ENCODE measurements at regions not wholly inside any gene's neighbourhood (a gene's known extent, or its start where the extent isn't known, plus 50 kb on each side); places are given as distances from the start of the nearest gene placed in this dataset.

- no peaks in the 10 kb centered on the region for H3K27me3 ChIP-seq
- DNase-seq = no peak
- no peak for TF ChIP-seq POLR2A (IDR thresholded peaks at IDR 0.05)
- TF ChIP-seq CTCF (IDR thresholded peaks at IDR 0.05) = no peak
- H3K36me3 ChIP-seq = no peaks in the 10 kb centered on the region
- no peaks in the 10 kb centered on the region for H3K9me3 ChIP-seq
- H3K4me1 ChIP-seq = no peaks in the 10 kb centered on the region
- H3K4me3 ChIP-seq = no peak overlapping the region
- intact Hi-C loops (cut with DNase I; ENCODE audit: low total_unique reads) = no loop called here
- H3K27ac ChIP-seq = no peak overlapping the region
Observed at GRCh38 chr10:108167766-108168165, 1003.3 kb upstream of the SORCS1 start.

GRCh38 chr10:108166401-108166800, 1001.9 kb upstream of the SORCS1 start:
- no peaks in the 10 kb centered on the region for H3K4me1 ChIP-seq
- H3K27me3 ChIP-seq = no peaks in the 10 kb centered on the region
- H3K36me3 ChIP-seq = no peaks in the 10 kb centered on the region
- H3K9me3 ChIP-seq = no peaks in the 10 kb centered on the region
- intact Hi-C loops (cut with DNase I; ENCODE audit: low total_unique reads) = no loop called here
- H3K27ac ChIP-seq = no peak overlapping the region
- no peak for DNase-seq
- no peak overlapping the region for H3K4me3 ChIP-seq
- TF ChIP-seq POLR2A (IDR thresholded peaks at IDR 0.05) (no peak), CTCF (IDR thresholded peaks at IDR 0.05) (no peak)

DNA sequence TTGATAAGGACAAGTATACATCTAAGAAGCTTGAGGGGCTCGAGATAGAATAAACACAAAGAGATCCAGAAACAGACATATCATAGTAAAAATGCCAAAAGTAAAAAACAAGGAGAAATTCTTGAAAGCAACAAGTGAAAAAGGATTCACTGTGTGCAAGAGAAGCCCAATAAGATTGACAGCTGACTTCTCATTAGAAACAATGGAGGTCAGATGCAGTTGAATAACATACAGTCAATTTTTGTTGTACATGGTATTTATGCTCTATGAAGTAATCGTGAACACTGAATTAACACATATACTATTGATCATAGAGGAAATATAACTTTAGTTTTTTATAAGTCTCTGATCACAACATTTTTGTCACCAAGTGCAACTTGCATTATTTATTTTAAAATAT, 982.8 kb upstream of the SORCS1 start:
- no peak for TF ChIP-seq POLR2A (IDR thresholded peaks at IDR 0.05)
- TF ChIP-seq CTCF (IDR thresholded peaks at IDR 0.05) = no peak
- Histone ChIP-seq H3K4me1 (no peaks in the 10 kb centered on the region), H3K36me3 (no peaks in the 10 kb centered on the region), H3K4me3 (no peak overlapping the region), H3K27ac (no peak overlapping the region), H3K27me3 (no peaks in the 10 kb centered on the region), H3K9me3 (no peaks in the 10 kb centered on the region)
- intact Hi-C loops (cut with DNase I; ENCODE audit: low total_unique reads) = no loop called here
- no peak for DNase-seq

DNA sequence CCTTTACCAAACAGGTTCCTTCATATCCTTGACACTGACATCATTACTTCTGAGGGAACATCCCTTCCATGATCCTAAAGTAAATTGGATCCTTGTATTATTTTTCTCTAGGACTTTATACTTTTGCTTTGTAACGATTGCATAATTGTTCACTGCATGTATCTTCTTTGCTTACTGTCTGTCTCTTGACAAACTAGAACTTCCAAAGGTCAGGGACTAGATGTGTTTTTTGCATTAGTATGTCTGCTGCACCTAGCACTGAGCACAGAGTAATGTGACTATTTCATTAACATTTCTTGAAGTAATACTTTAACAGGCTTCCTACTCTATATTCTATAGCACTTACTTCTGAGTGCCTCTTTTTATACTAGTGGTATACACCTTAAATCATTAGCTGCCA, 976.6 kb upstream of the SORCS1 start:
- Histone ChIP-seq H3K9me3 (no peaks in the 10 kb centered on the region), H3K4me3 (no peak overlapping the region), H3K36me3 (no peaks in the 10 kb centered on the region), H3K27ac (no peak overlapping the region), H3K27me3 (no peaks in the 10 kb centered on the region), H3K4me1 (no peaks in the 10 kb centered on the region)
- intact Hi-C loops (cut with DNase I; ENCODE audit: low total_unique reads) = no loop called here
- DNase-seq = no peak
- TF ChIP-seq POLR2A (IDR thresholded peaks at IDR 0.05) (no peak), CTCF (IDR thresholded peaks at IDR 0.05) (no peak)

DNA sequence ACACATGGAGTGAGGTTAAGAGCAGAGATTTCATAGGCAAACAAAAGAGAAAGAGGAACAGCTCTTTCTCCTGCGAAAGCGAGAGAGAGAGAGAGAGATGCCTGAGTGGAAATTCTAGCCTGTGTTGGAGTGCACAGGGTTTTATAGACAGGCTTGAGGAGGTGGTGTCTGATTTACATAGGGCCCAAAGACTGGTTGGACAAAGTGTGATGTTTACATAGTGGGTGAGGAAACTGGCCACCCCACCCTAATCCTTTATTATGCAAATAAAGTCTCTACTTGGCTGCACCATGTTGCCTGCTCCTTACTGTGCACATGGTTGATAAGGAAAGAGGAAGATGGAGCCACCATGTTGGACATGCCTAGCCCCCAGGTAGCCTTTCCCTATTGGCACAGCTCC, 967.8 kb upstream of the SORCS1 start:
- no peak for DNase-seq
- H3K27ac ChIP-seq = no peak overlapping the region
- H3K9me3 ChIP-seq = no peaks in the 10 kb centered on the region
- TF ChIP-seq POLR2A (IDR thresholded peaks at IDR 0.05) (no peak), CTCF (IDR thresholded peaks at IDR 0.05) (no peak)
- H3K36me3 ChIP-seq = no peaks in the 10 kb centered on the region
- no peaks in the 10 kb centered on the region for H3K4me1 ChIP-seq
- no peak overlapping the region for H3K4me3 ChIP-seq
- intact Hi-C loops (cut with DNase I; ENCODE audit: low total_unique reads) = no loop called here
- no peaks in the 10 kb centered on the region for H3K27me3 ChIP-seq

All from uterus (tissue), 3 donors.